ENCODE measurements at regions not wholly inside any gene's neighbourhood (a gene's known extent, or its start where the extent isn't known, plus 50 kb on each side); places are given as distances from the start of the nearest gene placed in this dataset.

GRCh38 chr9:81466981-81467380 is 222.4 kb downstream of the TLE1 start:
- ATAC-seq (ENCODE audit: low FRiP score) (no peak), DNase-seq (ENCODE audit: low spot score) (no peak)
- TF ChIP-seq, protein P1, sequence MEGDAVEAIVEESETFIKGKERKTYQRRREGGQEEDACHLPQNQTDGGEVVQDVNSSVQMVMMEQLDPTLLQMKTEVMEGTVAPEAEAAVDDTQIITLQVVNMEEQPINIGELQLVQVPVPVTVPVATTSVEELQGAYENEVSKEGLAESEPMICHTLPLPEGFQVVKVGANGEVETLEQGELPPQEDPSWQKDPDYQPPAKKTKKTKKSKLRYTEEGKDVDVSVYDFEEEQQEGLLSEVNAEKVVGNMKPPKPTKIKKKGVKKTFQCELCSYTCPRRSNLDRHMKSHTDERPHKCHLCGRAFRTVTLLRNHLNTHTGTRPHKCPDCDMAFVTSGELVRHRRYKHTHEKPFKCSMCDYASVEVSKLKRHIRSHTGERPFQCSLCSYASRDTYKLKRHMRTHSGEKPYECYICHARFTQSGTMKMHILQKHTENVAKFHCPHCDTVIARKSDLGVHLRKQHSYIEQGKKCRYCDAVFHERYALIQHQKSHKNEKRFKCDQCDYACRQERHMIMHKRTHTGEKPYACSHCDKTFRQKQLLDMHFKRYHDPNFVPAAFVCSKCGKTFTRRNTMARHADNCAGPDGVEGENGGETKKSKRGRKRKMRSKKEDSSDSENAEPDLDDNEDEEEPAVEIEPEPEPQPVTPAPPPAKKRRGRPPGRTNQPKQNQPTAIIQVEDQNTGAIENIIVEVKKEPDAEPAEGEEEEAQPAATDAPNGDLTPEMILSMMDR (IDR thresholded peaks at IDR 0.05), result no peak

- no peak for DNase-seq (ENCODE audit: low spot score)
- ATAC-seq (ENCODE audit: low FRiP score), result no peak
- TF ChIP-seq, protein P1 (IDR thresholded peaks at IDR 0.05), result no peak
Measured at GRCh38 chr9:81465468-81466011, 223.8 kb downstream of the TLE1 start.

- DNase-seq (ENCODE audit: low spot score), result no peak
- ATAC-seq (ENCODE audit: low FRiP score), result no peak
- TF ChIP-seq, protein P1 (IDR thresholded peaks at IDR 0.05), result no peak
Measured at GRCh38 chr9:81462801-81463200, 226.5 kb downstream of the TLE1 start.

DNA sequence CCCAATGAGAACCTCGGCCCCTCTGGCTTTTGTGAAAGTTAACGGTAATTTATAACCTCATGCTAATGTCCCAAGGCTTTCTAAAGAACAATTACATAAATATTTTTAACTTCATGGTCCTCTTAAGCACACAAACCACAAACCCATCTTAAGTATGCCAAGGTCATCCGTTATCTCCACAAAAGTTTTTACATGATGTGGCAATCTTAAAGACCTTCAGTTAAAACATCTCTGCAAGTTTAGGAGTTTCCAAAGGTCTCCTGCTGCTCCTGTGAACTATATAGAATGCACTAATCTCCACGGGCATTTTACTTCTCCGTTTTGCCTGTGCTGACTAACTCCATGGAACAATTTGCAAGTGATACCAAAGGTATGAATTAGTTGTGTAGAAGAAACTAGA is 228.2 kb downstream of the TLE1 start:
- TF ChIP-seq, protein P1 (IDR thresholded peaks at IDR 0.05), result no peak
- no peak for DNase-seq (ENCODE audit: low spot score)
- ATAC-seq (ENCODE audit: low FRiP score), result no peak

- TF ChIP-seq, protein P1 (IDR thresholded peaks at IDR 0.05), result no peak
- ATAC-seq (ENCODE audit: low FRiP score) (no peak), DNase-seq (ENCODE audit: low spot score) (no peak)
Measured at GRCh38 chr9:81460693-81461092, 228.7 kb downstream of the TLE1 start.

DNA sequence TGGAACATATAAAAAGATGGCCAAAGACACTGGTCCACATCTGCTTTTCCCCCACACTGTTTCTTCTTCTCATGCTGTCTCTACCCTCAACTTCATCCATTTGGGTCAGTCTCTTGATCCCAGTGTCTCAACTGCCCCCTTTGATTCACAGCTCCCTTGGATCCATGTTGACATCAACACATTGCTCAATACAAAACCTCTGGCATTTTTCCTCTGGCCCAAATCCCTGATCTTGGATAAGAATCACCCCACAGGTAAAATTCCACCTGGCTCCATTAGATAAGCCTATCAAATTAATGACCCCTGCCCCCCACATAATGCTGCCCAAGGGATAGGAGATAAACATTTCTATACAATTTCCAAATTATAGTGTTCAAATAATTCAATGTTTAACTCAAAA is 229.8 kb downstream of the TLE1 start:
- TF ChIP-seq, protein P1 (IDR thresholded peaks at IDR 0.05), result no peak

GRCh38 chr9:81456431-81457006 is 232.8 kb downstream of the TLE1 start:
- no peak for ATAC-seq (ENCODE audit: low FRiP score)
- no peak for DNase-seq (ENCODE audit: low spot score)

More for the DNA sequence above, 229.8 kb downstream of the TLE1 start:
- no peak for ATAC-seq (ENCODE audit: low FRiP score)
- no peak for DNase-seq (ENCODE audit: low spot score)

More at GRCh38 chr9:81456431-81457006, 232.8 kb downstream of the TLE1 start:
- TF ChIP-seq, protein P1 (IDR thresholded peaks at IDR 0.05), result no peak
